ENCODE measurements at regions not wholly inside any gene's neighbourhood (a gene's known extent, or its start where the extent isn't known, plus 50 kb on each side); places are given as distances from the start of the nearest gene placed in this dataset.

DNA sequence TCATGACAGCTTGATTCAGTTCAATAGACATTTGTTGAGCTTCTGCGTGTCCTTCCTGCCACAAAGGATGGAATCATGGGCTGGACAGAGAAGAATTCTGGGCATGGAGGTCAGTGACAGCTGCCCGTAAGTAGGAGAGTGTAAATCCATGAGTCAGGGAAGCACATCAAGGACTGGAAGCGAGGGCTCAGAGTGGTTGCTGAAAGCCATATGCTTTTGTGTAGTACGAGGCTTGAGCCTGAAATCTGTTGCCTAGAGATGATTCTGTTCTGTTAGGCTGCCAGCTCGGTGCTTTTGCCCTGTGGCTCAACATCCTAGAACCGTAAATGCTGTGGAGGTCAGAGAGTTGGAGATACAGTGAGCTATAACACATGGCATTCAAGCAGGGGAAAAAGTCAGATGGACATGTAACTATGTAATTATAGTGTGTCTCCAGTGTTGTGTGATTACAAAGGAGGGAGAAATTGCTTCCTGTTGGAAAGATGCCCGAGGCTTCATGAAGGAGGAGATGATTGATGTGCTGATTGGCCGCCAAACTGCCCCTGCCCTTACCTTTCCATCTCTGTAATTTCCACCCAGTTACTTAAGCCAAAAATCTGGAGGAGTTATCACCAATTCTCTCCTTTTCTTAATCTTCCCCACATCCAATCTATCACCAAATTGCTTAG, 92.8 kb upstream of the CACNA1E start:
- ChIA-PET POLR2A (ENCODE audit: unreplicated experiment) (no interaction called here), CTCF (no interaction called here)
- intact Hi-C loops (cut with micrococcal nuclease): no loop called here
- Histone ChIP-seq H4K5ac (ENCODE audit: low read depth, low read length) (no peak overlapping the region), H3K27ac (ENCODE audit: insufficient read depth, low read length) (no peak overlapping the region), H3K4me1 (ENCODE audit: control insufficient read depth, insufficient read depth, low read length) (no peaks in the 10 kb centered on the region), H2BK5ac (ENCODE audit: low read depth, low read length, poor library complexity, severe bottlenecking) (no peak overlapping the region), H3K9ac (ENCODE audit: low read depth, low read length) (no peak overlapping the region), H4K91ac (ENCODE audit: insufficient read depth, low read depth, low read length) (no peak overlapping the region), H3K27me3 (ENCODE audit: control insufficient read depth, insufficient read depth, low read length) (no peaks in the 10 kb centered on the region), H3K14ac (replicated peaks; ENCODE audit: low read depth, low read length) (no peak overlapping the region), H3K4me2 (ENCODE audit: low read depth, low read length) (no peak overlapping the region), H3K9me1 (ENCODE audit: insufficient read depth, low read length) (no peaks in the 10 kb centered on the region), H2AK5ac (ENCODE audit: low read depth, low read length) (no peak overlapping the region), H2BK15ac (ENCODE audit: low read depth, low read length) (no peak overlapping the region), H3K18ac (ENCODE audit: low read depth, low read length) (no peak overlapping the region), H2BK120ac (ENCODE audit: low read depth, low read length) (no peak overlapping the region), H2AFZ (replicated peaks; ENCODE audit: low read length, poor library complexity) (no peak overlapping the region), H3K36me3 (ENCODE audit: control insufficient read depth, insufficient read depth, low read length) (no peaks in the 10 kb centered on the region), H4K20me1 (ENCODE audit: insufficient read depth, low read length) (no peaks in the 10 kb centered on the region), H2AK9ac (replicated peaks; ENCODE audit: low read depth, low read length, poor library complexity) (no peak overlapping the region), H3K79me1 (ENCODE audit: low read depth in 1 of 2, low read length in 2 of 2) (no peaks in the 10 kb centered on the region), H3K4me3 (ENCODE audit: insufficient read depth, low read depth, low read length) (no peak overlapping the region), H2BK20ac (ENCODE audit: low read depth, low read length) (no peak overlapping the region), H3K4ac (ENCODE audit: low read depth, low read length) (no peak overlapping the region), H3K56ac (ENCODE audit: extremely low read depth, insufficient read depth, low read length) (no peak overlapping the region), H3K9me3 (ENCODE audit: control insufficient read depth, insufficient read depth, low read length) (no peaks in the 10 kb centered on the region), H4K8ac (ENCODE audit: low read depth in 2 of 2, low read length in 2 of 2) (no peak overlapping the region), H3K23ac (ENCODE audit: low read depth, low read length) (no peak overlapping the region)
- no TSS peak for BruUV-seq (replicated peaks)
- TF ChIP-seq, protein P1, sequence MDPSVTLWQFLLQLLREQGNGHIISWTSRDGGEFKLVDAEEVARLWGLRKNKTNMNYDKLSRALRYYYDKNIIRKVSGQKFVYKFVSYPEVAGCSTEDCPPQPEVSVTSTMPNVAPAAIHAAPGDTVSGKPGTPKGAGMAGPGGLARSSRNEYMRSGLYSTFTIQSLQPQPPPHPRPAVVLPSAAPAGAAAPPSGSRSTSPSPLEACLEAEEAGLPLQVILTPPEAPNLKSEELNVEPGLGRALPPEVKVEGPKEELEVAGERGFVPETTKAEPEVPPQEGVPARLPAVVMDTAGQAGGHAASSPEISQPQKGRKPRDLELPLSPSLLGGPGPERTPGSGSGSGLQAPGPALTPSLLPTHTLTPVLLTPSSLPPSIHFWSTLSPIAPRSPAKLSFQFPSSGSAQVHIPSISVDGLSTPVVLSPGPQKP (IDR thresholded peaks at IDR 0.05; ENCODE audit: borderline replicate concordance, low read depth, low read length): no peak
- TF ChIP-seq FOS (IDR thresholded peaks at IDR 0.05; ENCODE audit: low read depth, low read length) (no peak), MAZ (IDR thresholded peaks at IDR 0.05; ENCODE audit: borderline replicate concordance, low read depth, low read length) (no peak), RCOR1 (IDR thresholded peaks at IDR 0.05; ENCODE audit: insufficient replicate concordance, low read length) (no peak), NFE2L2 (IDR thresholded peaks at IDR 0.05; ENCODE audit: low read depth, low read length) (no peak), SMC3 (IDR thresholded peaks at IDR 0.05; ENCODE audit: low read depth, low read length) (no peak), CEBPB (IDR thresholded peaks at IDR 0.05; ENCODE audit: low read depth, low read length) (no peak), MXI1 (IDR thresholded peaks at IDR 0.05; ENCODE audit: borderline replicate concordance, low read depth, low read length) (no peak), POLR2A (IDR thresholded peaks at IDR 0.05; ENCODE audit: low read depth, low read length) (no peak), BHLHE40 (IDR thresholded peaks at IDR 0.05; ENCODE audit: low read depth, low read length) (no peak)
- TF ChIP-seq, protein P2, sequence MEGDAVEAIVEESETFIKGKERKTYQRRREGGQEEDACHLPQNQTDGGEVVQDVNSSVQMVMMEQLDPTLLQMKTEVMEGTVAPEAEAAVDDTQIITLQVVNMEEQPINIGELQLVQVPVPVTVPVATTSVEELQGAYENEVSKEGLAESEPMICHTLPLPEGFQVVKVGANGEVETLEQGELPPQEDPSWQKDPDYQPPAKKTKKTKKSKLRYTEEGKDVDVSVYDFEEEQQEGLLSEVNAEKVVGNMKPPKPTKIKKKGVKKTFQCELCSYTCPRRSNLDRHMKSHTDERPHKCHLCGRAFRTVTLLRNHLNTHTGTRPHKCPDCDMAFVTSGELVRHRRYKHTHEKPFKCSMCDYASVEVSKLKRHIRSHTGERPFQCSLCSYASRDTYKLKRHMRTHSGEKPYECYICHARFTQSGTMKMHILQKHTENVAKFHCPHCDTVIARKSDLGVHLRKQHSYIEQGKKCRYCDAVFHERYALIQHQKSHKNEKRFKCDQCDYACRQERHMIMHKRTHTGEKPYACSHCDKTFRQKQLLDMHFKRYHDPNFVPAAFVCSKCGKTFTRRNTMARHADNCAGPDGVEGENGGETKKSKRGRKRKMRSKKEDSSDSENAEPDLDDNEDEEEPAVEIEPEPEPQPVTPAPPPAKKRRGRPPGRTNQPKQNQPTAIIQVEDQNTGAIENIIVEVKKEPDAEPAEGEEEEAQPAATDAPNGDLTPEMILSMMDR (conservative IDR thresholded peaks at IDR 0.05; ENCODE audit: low read depth, low read length): no peak
- TF ChIP-seq, protein P3, sequence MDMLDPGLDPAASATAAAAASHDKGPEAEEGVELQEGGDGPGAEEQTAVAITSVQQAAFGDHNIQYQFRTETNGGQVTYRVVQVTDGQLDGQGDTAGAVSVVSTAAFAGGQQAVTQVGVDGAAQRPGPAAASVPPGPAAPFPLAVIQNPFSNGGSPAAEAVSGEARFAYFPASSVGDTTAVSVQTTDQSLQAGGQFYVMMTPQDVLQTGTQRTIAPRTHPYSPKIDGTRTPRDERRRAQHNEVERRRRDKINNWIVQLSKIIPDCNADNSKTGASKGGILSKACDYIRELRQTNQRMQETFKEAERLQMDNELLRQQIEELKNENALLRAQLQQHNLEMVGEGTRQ (IDR thresholded peaks at IDR 0.05; ENCODE audit: low read depth, low read length): no peak
- 80% methylated on average over 1 of the region's 8 CpGs; no CpG with 5 or more reads in 1 of the 2 experiments for WGBS, 2 experiments (ENCODE audit: extremely low coverage in 2 of 2, insufficient read length in 1 of 2)
- ATAC-seq (ENCODE audit: low read depth) (no peak), DNase-seq (no peak)
- in situ Hi-C loops (cut with MboI; ENCODE audit: low sequenced_read_pairs): no loop called here
- dilution Hi-C loops (cut with HindIII; ENCODE audit: low sequenced_read_pairs, unreplicated experiment): no loop called here

All from IMR-90 (cell line).